Left kidney (tissue), 1 donor: ENCODE measurements at regions not wholly inside any gene's neighbourhood (a gene's known extent, or its start where the extent isn't known, plus 50 kb on each side); places are given as distances from the start of the nearest gene placed in this dataset.

ENCODE experiments used
- DNase-seq: peaks from one replicate; pipeline ENCODE4 v3.0.0-alpha.2; 2013

- DNase-seq: no peak
Observed at GRCh38 chr7:80977751-80978150, 58.9 kb upstream of the SEMA3C start.

GRCh38 chr7:80974396-80975358 lies 55.8 kb upstream of the SEMA3C start:
- DNase-seq: no peak

- no peak for DNase-seq
Observed at GRCh38 chr7:80971225-80971624, 52.4 kb upstream of the SEMA3C start.
